GM12878 (cell line): ENCODE measurements at regions not wholly inside any gene's neighbourhood (a gene's known extent, or its start where the extent isn't known, plus 50 kb on each side); places are given as distances from the start of the nearest gene placed in this dataset.

Source experiments
- ATAC-seq: fragments of 200-7000 bp; cut with Tn5 transposase; 3 replicates; pipeline ENCODE4 v1.9.1; 2020; ENCODE audit warnings: mild to moderate bottlenecking, moderate library complexity
- BruUV-seq: library from RNA; stranded (reverse); fragments of 400-500 nt; replicated peaks from 2 replicates; lab custom pipeline; 2021; lab: Mats Ljungman, UMichigan
- CTCF ChIA-PET: fragments of 300-600 bp; sonication (Branson Sonifier 250); formaldehyde crosslinking; extraction: SDS; loops from one replicate; lab custom pipeline; 2021; ENCODE audit warnings: inconsistent platforms; lab: Yijun Ruan, JAX
- POLR2A ChIA-PET: fragments of 350-600 bp; formaldehyde crosslinking; extraction: SDS; loops from one replicate; lab custom pipeline; 2021; ENCODE audit warnings: inconsistent platforms; lab: Charles Lee
- RAD21 ChIA-PET: fragments of 300-600 bp; sonication (Branson Sonifier 250); formaldehyde crosslinking; loops from one replicate; lab custom pipeline; 2023; ENCODE audit warnings: antibody characterized with exemption; ENCODE audit not compliant: unreplicated experiment; lab: Charles Lee
- SMC1A ChIA-PET: fragments of 300-600 bp; sonication (Branson Sonifier 250); formaldehyde crosslinking; loops from one replicate; lab custom pipeline; 2023; ENCODE audit not compliant: unreplicated experiment, uncharacterized antibody; lab: Charles Lee
- DNase-seq: peaks from one replicate; pipeline ENCODE4 v3.0.0-alpha.2; 2011; ENCODE audit warnings: low read depth, low spot score
- FAIRE-seq: peaks from 3 replicates; lab custom pipeline; 2011; peaks lifted over from hg19 to GRCh38; lab: Jason Lieb, UNC
- H2AFZ ChIP-seq: 2 replicates; pipeline ENCODE4 v1.6.0; 2011; ENCODE audit warnings: low read depth, low read length, control low read depth; ENCODE audit not compliant: control insufficient read depth
- H3K27ac ChIP-seq: 2 replicates; pipeline ENCODE4 v1.5.1; 2011; ENCODE audit warnings: control low read depth; ENCODE audit not compliant: control insufficient read depth, insufficient read depth
- H3K27me3 ChIP-seq, 2 experiments: replicated peaks in 1 of 2; 2 replicates each; pipeline versions ENCODE4 v1.6.0 to v1.6.1; 2011; ENCODE audit warnings: low read length in 1 of 2; ENCODE audit not compliant: control insufficient read depth in 2 of 2, insufficient read depth in 2 of 2
- H3K36me3 ChIP-seq, 2 experiments: 2 replicates each; pipeline ENCODE4 v1.5.1; 2011; ENCODE audit warnings: low read length in 1 of 2; ENCODE audit not compliant: control insufficient read depth in 2 of 2, insufficient read depth in 2 of 2
- H3K4me1 ChIP-seq: 2 replicates; pipeline ENCODE4 v1.6.1; 2011; ENCODE audit warnings: mild to moderate bottlenecking, low read length, moderate library complexity, mixed read lengths; ENCODE audit not compliant: control insufficient read depth, insufficient read depth
- H3K4me2 ChIP-seq: 2 replicates; pipeline ENCODE4 v1.6.0; 2011; ENCODE audit warnings: control low read depth; ENCODE audit not compliant: control insufficient read depth, insufficient read depth
- H3K4me3 ChIP-seq: fragments of 200-600 bp; sonication (generic); 2 replicates; pipeline ENCODE4 v1.5.1; 2016
- H3K79me2 ChIP-seq: 2 replicates; pipeline ENCODE4 v1.6.0; 2011; ENCODE audit warnings: low read length; ENCODE audit not compliant: control insufficient read depth, insufficient read depth
- H3K9ac ChIP-seq: 2 replicates; pipeline ENCODE4 v1.8.0; 2011; ENCODE audit warnings: low read length, control low read depth, mixed read lengths; ENCODE audit not compliant: control insufficient read depth, insufficient read depth
- H3K9me3 ChIP-seq: replicated peaks from 3 replicates; pipeline ENCODE4 v1.5.1; 2011; ENCODE audit warnings: mild to moderate bottlenecking, low read length; ENCODE audit not compliant: control insufficient read depth, insufficient read depth
- H4K20me1 ChIP-seq: 2 replicates; pipeline ENCODE4 v1.6.0; 2011; ENCODE audit not compliant: control insufficient read depth, insufficient read depth
- BCLAF1 ChIP-seq: fragments of 450-650 bp; IDR thresholded peaks from 2 replicates; pipeline ENCODE4 v1.6.1; 2017; ENCODE audit warnings: antibody characterized with exemption, mild to moderate bottlenecking, moderate library complexity
- CHD1 ChIP-seq: IDR thresholded peaks from 2 replicates; pipeline ENCODE4 v1.6.1; 2012; ENCODE audit warnings: low read depth, low read length, improper control_type of control experiment
- CHD4 ChIP-seq: fragments of 200-600 bp; sonication (generic); IDR thresholded peaks from 2 replicates; pipeline ENCODE4 v1.6.1; 2016; ENCODE audit warnings: mild to moderate bottlenecking
- E2F8 ChIP-seq: fragments of 450-650 bp; IDR thresholded peaks from 2 replicates; pipeline ENCODE4 v1.6.1; 2018; ENCODE audit warnings: mild to moderate bottlenecking, low read depth, moderate library complexity; ENCODE audit not compliant: partially characterized antibody
- MEF2B ChIP-seq: fragments of 450-650 bp; IDR thresholded peaks from 2 replicates; pipeline ENCODE4 v1.6.1; 2018; ENCODE audit warnings: mild to moderate bottlenecking, moderate library complexity; ENCODE audit not compliant: partially characterized antibody, poor library complexity, severe bottlenecking
- MYB ChIP-seq: fragments of 150-350 bp; IDR thresholded peaks from 2 replicates; pipeline ENCODE4 v1.6.1; 2014; ENCODE audit warnings: mild to moderate bottlenecking, low read depth, low read length, borderline replicate concordance
- MYC ChIP-seq: IDR thresholded peaks from 2 replicates; pipeline ENCODE4 v1.6.1; 2011; ENCODE audit warnings: mild to moderate bottlenecking, low read length, moderate library complexity, inconsistent platforms; ENCODE audit not compliant: insufficient read depth, insufficient replicate concordance, insufficient read length, severe bottlenecking
- NR2F1 ChIP-seq: fragments of 450-650 bp; conservative IDR thresholded peaks from 2 replicates; pipeline ENCODE4 v1.6.1; 2017; ENCODE audit warnings: mild to moderate bottlenecking
- POLR2A ChIP-seq: IDR thresholded peaks from 2 replicates; pipeline ENCODE4 v1.6.1; 2011; ENCODE audit warnings: low read depth, mild to moderate bottlenecking, low read length
- RAD51 ChIP-seq: fragments of 450-650 bp; IDR thresholded peaks from 2 replicates; pipeline ENCODE4 v1.6.1; 2016; ENCODE audit warnings: moderate library complexity, mild to moderate bottlenecking, inconsistent platforms
- RB1 ChIP-seq: fragments of 450-650 bp; formaldehyde crosslinking; IDR thresholded peaks from 2 replicates; pipeline ENCODE4 v1.6.1; 2017; ENCODE audit warnings: mild to moderate bottlenecking, borderline replicate concordance
- SREBF1 ChIP-seq: IDR thresholded peaks from 2 replicates; pipeline ENCODE4 v1.6.1; 2012; ENCODE audit warnings: mild to moderate bottlenecking, low read length
- ZNF217 ChIP-seq: fragments of 450-650 bp; IDR thresholded peaks from 2 replicates; pipeline ENCODE4 v1.6.1; 2017; ENCODE audit warnings: antibody characterized with exemption, mild to moderate bottlenecking
- WGBS: methylation state at CpG from one replicate; pipeline ENCODE4 v1.1.6; 2016; ENCODE audit warnings: low lambda C conversion rate; ENCODE audit not compliant: insufficient replicate concordance, insufficient coverage; ENCODE audit errors: missing lambda C conversion rate; 5-methylcytosine and 5-hydroxymethylcytosine counted together
- in situ Hi-C: fragments of 300-500 bp; cut with MboI; formaldehyde crosslinking; loops from 9 replicates; pipeline ENCODE4 v1.14.3; 2018; ENCODE audit warnings: mixed read lengths
- intact Hi-C: fragments of 100-400 bp; cut with micrococcal nuclease; formaldehyde crosslinking; loops from one replicate; pipeline ENCODE4 v1.14.2; 2022; ENCODE audit not compliant: unreplicated experiment

DNA sequence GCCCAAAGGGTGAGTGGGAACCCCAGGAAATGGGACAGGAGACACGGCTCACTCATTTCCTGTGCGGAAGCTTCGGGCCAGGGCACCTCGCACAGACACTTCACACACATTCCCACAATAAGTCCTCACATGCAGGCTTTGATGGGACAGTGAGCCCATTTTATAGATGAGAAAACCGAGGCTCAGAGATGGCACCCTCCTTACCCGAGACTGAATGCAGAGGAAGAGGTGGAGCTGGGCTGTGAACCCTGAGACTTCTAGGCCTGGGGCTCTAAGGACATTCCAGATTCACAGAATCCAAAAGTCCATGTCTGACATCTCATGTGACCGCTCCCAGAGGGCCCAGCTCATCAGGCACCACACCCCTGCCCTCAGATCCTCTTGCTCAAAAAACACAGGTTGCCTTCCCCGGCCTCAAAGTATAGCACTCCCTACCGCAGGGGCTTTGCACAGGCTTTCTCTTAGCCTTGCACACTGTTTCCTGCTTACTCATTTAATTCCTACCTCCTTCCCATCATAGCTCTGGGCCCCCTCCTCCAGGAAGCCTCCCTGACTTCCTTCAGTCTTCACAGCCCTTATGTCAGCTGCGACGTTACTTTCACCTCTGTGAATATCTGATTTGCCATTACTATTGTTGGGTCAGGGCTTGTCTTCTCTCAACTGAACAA is 57.1 kb upstream of the TCF20 start:
- DNase-seq (no peak), FAIRE-seq (no peak), ATAC-seq (no peak)
- Histone ChIP-seq H3K79me2 (no peaks in the 10 kb centered on the region), H3K4me3 (no peak overlapping the region), H3K27ac (no peak overlapping the region), H4K20me1 (no peaks in the 10 kb centered on the region), H3K4me2 (no peak overlapping the region), H3K27me3 (no peaks in the 10 kb centered on the region), H3K9me3 (no peaks in the 10 kb centered on the region; the same call in 2 of the 3 replicates), H3K9ac (no peak overlapping the region), H3K36me3 (no peaks in the 10 kb centered on the region), H2AFZ (no peak overlapping the region), H3K4me1 (peaks cover 5% of the 10 kb centered on the region)
- intact Hi-C loops (no loop called here), in situ Hi-C loops (no loop called here)
- ChIA-PET RAD21 (no interaction called here), CTCF (no interaction called here), SMC1A (interaction anchor here (0.6 to 1.2 kb wide), 3 partner anchors 49 to 828 kb away, joined by 3 to 4 read pairs (median 4); no protein-coding TSS in a partner anchor), POLR2A (interaction anchor here (1.2 to 1.3 kb wide), 2 partner anchors 15 to 42 kb away, joined by 3 read pairs; no protein-coding TSS in a partner anchor)
- WGBS, result 27% methylated on average over 11 of the region's 11 CpGs
- no TSS peak for BruUV-seq
- TF ChIP-seq E2F8 (no peak), RB1 (no peak), MYB (no peak), CHD1 (no peak), MYC (no peak), RAD51 (no peak), POLR2A (no peak), BCLAF1 (no peak), MEF2B (no peak), NR2F1 (no peak), CHD4 (no peak), SREBF1 (no peak), ZNF217 (no peak)
